Upper lobe of right lung (tissue), 1 donor: ENCODE measurements at regions not wholly inside any gene's neighbourhood (a gene's known extent, or its start where the extent isn't known, plus 50 kb on each side); places are given as distances from the start of the nearest gene placed in this dataset.

ENCODE experiments used
- ATAC-seq: fragments of 200-7000 bp; cut with Tn5 transposase; one replicate; pipeline ENCODE4 v1.9.1; 2020; ENCODE audit warnings: mild to moderate bottlenecking, moderate library complexity
- DNase-seq: peaks from one replicate; pipeline ENCODE4 v3.0.0-alpha.2; 2020
- H3K27ac ChIP-seq: fragments of 200-600 bp; one replicate; pipeline ENCODE4 v1.8.0; 2022
- H3K27me3 ChIP-seq: fragments of 200-600 bp; one replicate; pipeline ENCODE4 v1.8.0; 2022; ENCODE audit warnings: mild to moderate bottlenecking
- H3K36me3 ChIP-seq: fragments of 200-600 bp; one replicate; pipeline ENCODE4 v1.8.0; 2022
- H3K4me1 ChIP-seq: fragments of 200-600 bp; one replicate; pipeline ENCODE4 v1.8.0; 2022
- H3K4me3 ChIP-seq: fragments of 200-600 bp; one replicate; pipeline ENCODE4 v1.8.0; 2022; ENCODE audit warnings: mild to moderate bottlenecking
- H3K9me3 ChIP-seq: fragments of 200-600 bp; one replicate; pipeline ENCODE4 v1.8.0; 2022
- CTCF ChIP-seq: fragments of 200-600 bp; IDR thresholded peaks from one replicate; pipeline ENCODE4 v1.8.0; 2022; ENCODE audit warnings: antibody characterized with exemption
- intact Hi-C: fragments of 100-400 bp; cut with DNase I; formaldehyde crosslinking; loops from one replicate; pipeline ENCODE4 v1.11.0; 2022
- donor health status: DM: no; HTN: yes; CAD: no; lungs with severe emphysema.

GRCh38 chr4:84050015-84050414, 449.1 kb downstream of the NKX6-1 start:
- Histone ChIP-seq H3K27me3 (no peaks in the 10 kb centered on the region), H3K27ac (no peak overlapping the region), H3K9me3 (no peaks in the 10 kb centered on the region), H3K4me1 (no peaks in the 10 kb centered on the region), H3K36me3 (no peaks in the 10 kb centered on the region), H3K4me3 (no peak overlapping the region)
- ATAC-seq (no peak), DNase-seq (no peak)
- intact Hi-C loops = no loop called here
- no peak for TF ChIP-seq CTCF

- no peak overlapping the region for H3K4me3 ChIP-seq
- no peaks in the 10 kb centered on the region for H3K27me3 ChIP-seq
- ATAC-seq (no peak), DNase-seq (no peak)
- TF ChIP-seq CTCF = no peak
- H3K27ac ChIP-seq = no peak overlapping the region
- H3K9me3 ChIP-seq = no peaks in the 10 kb centered on the region
- intact Hi-C loops = no loop called here
- H3K36me3 ChIP-seq = no peaks in the 10 kb centered on the region
- no peaks in the 10 kb centered on the region for H3K4me1 ChIP-seq
Observed at GRCh38 chr4:84046551-84046950, 452.5 kb downstream of the NKX6-1 start.

- DNase-seq (no peak), ATAC-seq (no peak)
- Histone ChIP-seq H3K36me3 (no peaks in the 10 kb centered on the region), H3K27me3 (no peaks in the 10 kb centered on the region), H3K27ac (no peak overlapping the region), H3K9me3 (no peaks in the 10 kb centered on the region), H3K4me1 (no peaks in the 10 kb centered on the region), H3K4me3 (no peak overlapping the region)
- no peak for TF ChIP-seq CTCF
- intact Hi-C loops = no loop called here
Observed at GRCh38 chr4:84041426-84041825, 457.7 kb downstream of the NKX6-1 start.

- no peaks in the 10 kb centered on the region for H3K9me3 ChIP-seq
- H3K27ac ChIP-seq = no peak overlapping the region
- intact Hi-C loops = no loop called here
- no peaks in the 10 kb centered on the region for H3K27me3 ChIP-seq
- no peaks in the 10 kb centered on the region for H3K4me1 ChIP-seq
- DNase-seq (no peak), ATAC-seq (no peak)
- H3K4me3 ChIP-seq = no peak overlapping the region
- no peaks in the 10 kb centered on the region for H3K36me3 ChIP-seq
- TF ChIP-seq CTCF = no peak
Observed at GRCh38 chr4:84035568-84035967, 463.5 kb downstream of the NKX6-1 start.

GRCh38 chr4:84032372-84032771, 466.7 kb downstream of the NKX6-1 start:
- Histone ChIP-seq H3K4me1 (no peaks in the 10 kb centered on the region), H3K36me3 (no peaks in the 10 kb centered on the region), H3K9me3 (no peaks in the 10 kb centered on the region), H3K27ac (no peak overlapping the region), H3K4me3 (no peak overlapping the region), H3K27me3 (no peaks in the 10 kb centered on the region)
- ATAC-seq (no peak), DNase-seq (no peak)
- intact Hi-C loops = no loop called here
- TF ChIP-seq CTCF = no peak

GRCh38 chr4:84031401-84031800, 467.7 kb downstream of the NKX6-1 start:
- Histone ChIP-seq H3K4me3 (no peak overlapping the region), H3K27ac (no peak overlapping the region), H3K4me1 (no peaks in the 10 kb centered on the region), H3K9me3 (no peaks in the 10 kb centered on the region), H3K27me3 (no peaks in the 10 kb centered on the region), H3K36me3 (no peaks in the 10 kb centered on the region)
- intact Hi-C loops = no loop called here
- DNase-seq (no peak), ATAC-seq (no peak)
- no peak for TF ChIP-seq CTCF
